DND-41 (cell line): ENCODE measurements at regions not wholly inside any gene's neighbourhood (a gene's known extent, or its start where the extent isn't known, plus 50 kb on each side); places are given as distances from the start of the nearest gene placed in this dataset.

ENCODE experiments used
- ATAC-seq: fragments of 200-7000 bp; cut with Tn5 transposase; 3 replicates; pipeline ENCODE4 v1.9.1; 2021; ENCODE audit warnings: low read depth; ENCODE audit not compliant: insufficient read depth
- DNase-seq: peaks from one replicate; pipeline ENCODE4 v3.0.0-alpha.2; 2020
- H2AFZ ChIP-seq: 2 replicates; pipeline ENCODE4 v1.6.0; 2012; ENCODE audit warnings: low read depth, low read length
- H3K27ac ChIP-seq: 2 replicates; pipeline ENCODE4 v1.5.1; 2012; ENCODE audit warnings: low read length, inconsistent platforms
- H3K27me3 ChIP-seq: fragments of 200-600 bp; sonication (generic); 2 replicates; pipeline ENCODE4 v1.6.0; 2012; ENCODE audit warnings: low read length, mild to moderate bottlenecking, inconsistent platforms; ENCODE audit not compliant: insufficient read depth, poor library complexity
- H3K36me3 ChIP-seq: 2 replicates; pipeline ENCODE4 v1.5.1; 2012; ENCODE audit warnings: low read length, inconsistent platforms; ENCODE audit not compliant: insufficient read depth
- H3K4me1 ChIP-seq: 2 replicates; pipeline ENCODE4 v1.5.1; 2012; ENCODE audit warnings: mild to moderate bottlenecking, low read length; ENCODE audit not compliant: insufficient read depth
- H3K4me2 ChIP-seq: 2 replicates; pipeline ENCODE4 v1.6.0; 2012; ENCODE audit warnings: mild to moderate bottlenecking, moderate library complexity, low read length, inconsistent platforms; ENCODE audit not compliant: insufficient read depth
- H3K4me3 ChIP-seq, 2 experiments: fragments of 200-600 bp in 1 of 2; shearing (Covaris generic) in 1 of 2; 2 replicates each; pipeline ENCODE4 v1.5.1; 2012 to 2016; ENCODE audit warnings: inconsistent platforms in 2 of 2, low read length in 2 of 2, mild to moderate bottlenecking in 2 of 2, low read depth in 1 of 2, moderate library complexity in 1 of 2
- H3K79me2 ChIP-seq: 2 replicates; pipeline ENCODE4 v1.6.0; 2012; ENCODE audit warnings: low read length, inconsistent platforms; ENCODE audit not compliant: insufficient read depth
- H3K9ac ChIP-seq: 2 replicates; pipeline ENCODE4 v1.6.0; 2012; ENCODE audit warnings: low read depth, mild to moderate bottlenecking, inconsistent platforms, low read length, moderate library complexity
- H3K9me3 ChIP-seq: 2 replicates; pipeline ENCODE4 v1.5.1; 2012; ENCODE audit warnings: low read length, moderate library complexity, mild to moderate bottlenecking, inconsistent platforms; ENCODE audit not compliant: insufficient read depth, severe bottlenecking
- H4K20me1 ChIP-seq: 2 replicates; pipeline ENCODE4 v1.6.0; 2012; ENCODE audit warnings: low read length; ENCODE audit not compliant: insufficient read depth
- CTCF ChIP-seq: IDR thresholded peaks from 2 replicates; pipeline ENCODE4 v1.5.1; 2012; ENCODE audit warnings: borderline replicate concordance, low read length, moderate library complexity, mild to moderate bottlenecking; ENCODE audit not compliant: poor library complexity, severe bottlenecking; ENCODE audit errors: extremely low read depth
- EZH2 ChIP-seq: IDR thresholded peaks from 3 replicates; pipeline ENCODE4 v1.6.1; 2012; ENCODE audit warnings: borderline replicate concordance, low read depth, mild to moderate bottlenecking, moderate library complexity, low read length, inconsistent platforms; ENCODE audit not compliant: severe bottlenecking

GRCh38 chr12:89163918-89164317, 188.4 kb downstream of the DUSP6 start:
- no peak for ATAC-seq
- H3K27ac ChIP-seq: peak overlapping the region; percentile 13
- H3K9ac ChIP-seq: no peak overlapping the region
- no peak for TF ChIP-seq EZH2
- TF ChIP-seq CTCF: no peak
- no peak overlapping the region for H3K4me2 ChIP-seq
- H3K4me3 ChIP-seq: no peak overlapping the region
- H4K20me1 ChIP-seq: no peaks in the 10 kb centered on the region
- H2AFZ ChIP-seq: peak overlapping the region; percentile 40; the same call in 1 of the 2 replicates
- peaks cover 46% of the 10 kb centered on the region for H3K4me1 ChIP-seq
- no peak for DNase-seq
- no peaks in the 10 kb centered on the region for H3K79me2 ChIP-seq
- H3K36me3 ChIP-seq: no peaks in the 10 kb centered on the region
- no peaks in the 10 kb centered on the region for H3K27me3 ChIP-seq
- no peaks in the 10 kb centered on the region for H3K9me3 ChIP-seq

GRCh38 chr12:89162589-89163261, 189.6 kb downstream of the DUSP6 start:
- DNase-seq (peak; percentile 52), ATAC-seq (peak; percentile 82)
- no peaks in the 10 kb centered on the region for H3K9me3 ChIP-seq
- TF ChIP-seq EZH2: no peak
- TF ChIP-seq CTCF: peak; percentile 29
- H4K20me1 ChIP-seq: no peaks in the 10 kb centered on the region
- H3K27ac ChIP-seq: peak overlapping the region; percentile 57
- no peaks in the 10 kb centered on the region for H3K36me3 ChIP-seq
- H2AFZ ChIP-seq: peak overlapping the region; percentile 3
- H3K4me1 ChIP-seq: peaks cover 49% of the 10 kb centered on the region
- no peaks in the 10 kb centered on the region for H3K79me2 ChIP-seq
- H3K4me3 ChIP-seq: no peak overlapping the region
- H3K4me2 ChIP-seq: no peak overlapping the region
- no peak overlapping the region for H3K9ac ChIP-seq
- no peaks in the 10 kb centered on the region for H3K27me3 ChIP-seq

GRCh38 chr12:89161557-89161956, 190.7 kb downstream of the DUSP6 start:
- ATAC-seq (no peak), DNase-seq (no peak)
- Histone ChIP-seq H3K4me1 (peaks cover 56% of the 10 kb centered on the region), H2AFZ (no peak overlapping the region), H3K27me3 (no peaks in the 10 kb centered on the region), H3K9me3 (no peaks in the 10 kb centered on the region), H4K20me1 (no peaks in the 10 kb centered on the region), H3K9ac (no peak overlapping the region), H3K4me3 (no peak overlapping the region), H3K36me3 (no peaks in the 10 kb centered on the region), H3K4me2 (no peak overlapping the region), H3K27ac (no peak overlapping the region), H3K79me2 (no peaks in the 10 kb centered on the region)
- TF ChIP-seq EZH2 (no peak), CTCF (no peak)

- no peak for TF ChIP-seq CTCF
- TF ChIP-seq EZH2: no peak
- ATAC-seq (no peak), DNase-seq (no peak)
- no peaks in the 10 kb centered on the region for H4K20me1 ChIP-seq
- H3K27ac ChIP-seq: no peak overlapping the region
- H3K4me2 ChIP-seq: no peak overlapping the region
- no peaks in the 10 kb centered on the region for H3K79me2 ChIP-seq
- peaks cover 52% of the 10 kb centered on the region for H3K4me1 ChIP-seq
- H3K4me3 ChIP-seq: no peak overlapping the region
- H3K27me3 ChIP-seq: no peaks in the 10 kb centered on the region
- no peaks in the 10 kb centered on the region for H3K9me3 ChIP-seq
- no peak overlapping the region for H2AFZ ChIP-seq
- no peaks in the 10 kb centered on the region for H3K36me3 ChIP-seq
- H3K9ac ChIP-seq: no peak overlapping the region
Measured at GRCh38 chr12:89160716-89161123, 191.6 kb downstream of the DUSP6 start.
